ENCODE measurements at regions not wholly inside any gene's neighbourhood (a gene's known extent, or its start where the extent isn't known, plus 50 kb on each side); places are given as distances from the start of the nearest gene placed in this dataset.

GRCh38 chr3:111307676-111308075, 234.3 kb upstream of the CD96 start:
- Histone ChIP-seq H3K9me3 (ENCODE audit: control insufficient read depth, insufficient read depth, low read depth, low read length) (no peaks in the 10 kb centered on the region), H3K4me2 (ENCODE audit: extremely low read depth, insufficient read depth, low read length) (no peak overlapping the region), H3K4me3 (replicated peaks in 1 of 4; ENCODE audit: control extremely low read depth in 1 of 4, insufficient read depth in 1 of 4, low read depth in 3 of 4, low read length in 4 of 4) (no peak overlapping the region), H3K27me3 (ENCODE audit: control insufficient read depth, insufficient read depth, low read length) (no peaks in the 10 kb centered on the region), H3K36me3 (ENCODE audit: control insufficient read depth, insufficient read depth, low read length) (no peaks in the 10 kb centered on the region), H2AFZ (ENCODE audit: low read length) (no peak overlapping the region), H3K9ac (ENCODE audit: insufficient read depth, low read length) (no peak overlapping the region), H3K27ac (ENCODE audit: insufficient read depth, low read length) (no peak overlapping the region), H3K79me2 (ENCODE audit: control insufficient read depth, insufficient read depth, low read length) (no peaks in the 10 kb centered on the region), H4K20me1 (ENCODE audit: control insufficient read depth, extremely low read depth, insufficient read depth, low read length) (no peaks in the 10 kb centered on the region), H3K4me1 (ENCODE audit: control insufficient read depth, extremely low read depth, insufficient read depth, low read length) (no peaks in the 10 kb centered on the region)
- TF ChIP-seq EZH2 (IDR thresholded peaks at IDR 0.05; ENCODE audit: low read length, missing control alignments) (no peak), CTCF (conservative IDR thresholded peaks at IDR 0.05 in 1 of 2, IDR thresholded peaks at IDR 0.05 in 1 of 2; ENCODE audit: low read depth in 1 of 2, low read length in 2 of 2) (no peak)
- no peak for DNase-seq (ENCODE audit: low read depth in 2 of 2)

- Histone ChIP-seq H3K4me1 (ENCODE audit: control insufficient read depth, extremely low read depth, insufficient read depth, low read length) (no peaks in the 10 kb centered on the region), H3K36me3 (ENCODE audit: control insufficient read depth, insufficient read depth, low read length) (no peaks in the 10 kb centered on the region), H3K9ac (ENCODE audit: insufficient read depth, low read length) (no peak overlapping the region), H3K4me2 (ENCODE audit: extremely low read depth, insufficient read depth, low read length) (no peak overlapping the region), H3K27me3 (ENCODE audit: control insufficient read depth, insufficient read depth, low read length) (no peaks in the 10 kb centered on the region), H2AFZ (ENCODE audit: low read length) (no peak overlapping the region), H3K4me3 (replicated peaks in 1 of 4; ENCODE audit: control extremely low read depth in 1 of 4, insufficient read depth in 1 of 4, low read depth in 3 of 4, low read length in 4 of 4) (no peak overlapping the region), H4K20me1 (ENCODE audit: control insufficient read depth, extremely low read depth, insufficient read depth, low read length) (no peaks in the 10 kb centered on the region), H3K27ac (ENCODE audit: insufficient read depth, low read length) (no peak overlapping the region), H3K79me2 (ENCODE audit: control insufficient read depth, insufficient read depth, low read length) (no peaks in the 10 kb centered on the region), H3K9me3 (ENCODE audit: control insufficient read depth, insufficient read depth, low read depth, low read length) (no peaks in the 10 kb centered on the region)
- DNase-seq (ENCODE audit: low read depth in 2 of 2) = no peak
- TF ChIP-seq EZH2 (IDR thresholded peaks at IDR 0.05; ENCODE audit: low read length, missing control alignments) = no peak
- no peak for TF ChIP-seq CTCF (conservative IDR thresholded peaks at IDR 0.05 in 1 of 2, IDR thresholded peaks at IDR 0.05 in 1 of 2; ENCODE audit: low read depth in 1 of 2, low read length in 2 of 2)
Measured at GRCh38 chr3:111311126-111311525, 230.9 kb upstream of the CD96 start.

- no peak overlapping the region for H3K27ac ChIP-seq (ENCODE audit: insufficient read depth, low read length)
- H3K4me2 ChIP-seq (ENCODE audit: extremely low read depth, insufficient read depth, low read length) = no peak overlapping the region
- no peaks in the 10 kb centered on the region for H3K27me3 ChIP-seq (ENCODE audit: control insufficient read depth, insufficient read depth, low read length)
- no peaks in the 10 kb centered on the region for H3K36me3 ChIP-seq (ENCODE audit: control insufficient read depth, insufficient read depth, low read length)
- no peak overlapping the region for H3K4me3 ChIP-seq (replicated peaks in 1 of 4; ENCODE audit: control extremely low read depth in 1 of 4, insufficient read depth in 1 of 4, low read depth in 3 of 4, low read length in 4 of 4)
- no peaks in the 10 kb centered on the region for H3K4me1 ChIP-seq (ENCODE audit: control insufficient read depth, extremely low read depth, insufficient read depth, low read length)
- H3K9ac ChIP-seq (ENCODE audit: insufficient read depth, low read length) = no peak overlapping the region
- no peaks in the 10 kb centered on the region for H3K79me2 ChIP-seq (ENCODE audit: control insufficient read depth, insufficient read depth, low read length)
- no peak for TF ChIP-seq CTCF (conservative IDR thresholded peaks at IDR 0.05 in 1 of 2, IDR thresholded peaks at IDR 0.05 in 1 of 2; ENCODE audit: low read depth in 1 of 2, low read length in 2 of 2)
- no peak for TF ChIP-seq EZH2 (IDR thresholded peaks at IDR 0.05; ENCODE audit: low read length, missing control alignments)
- no peak overlapping the region for H2AFZ ChIP-seq (ENCODE audit: low read length)
- H4K20me1 ChIP-seq (ENCODE audit: control insufficient read depth, extremely low read depth, insufficient read depth, low read length) = no peaks in the 10 kb centered on the region
- peak in 1 of 2 donors; percentile 83 for DNase-seq (ENCODE audit: low read depth in 2 of 2)
- no peaks in the 10 kb centered on the region for H3K9me3 ChIP-seq (ENCODE audit: control insufficient read depth, insufficient read depth, low read depth, low read length)
Measured at GRCh38 chr3:111311709-111312235, 230.2 kb upstream of the CD96 start.

Measured in fibroblast of lung (primary cell).